ENCODE measurements at regions not wholly inside any gene's neighbourhood (a gene's known extent, or its start where the extent isn't known, plus 50 kb on each side); places are given as distances from the start of the nearest gene placed in this dataset.
"Not testable (repeated sequence)": the region's sequence is repeated elsewhere in the genome, so short reads cannot be mapped to it uniquely, and the experiment has no call there.

DNA sequence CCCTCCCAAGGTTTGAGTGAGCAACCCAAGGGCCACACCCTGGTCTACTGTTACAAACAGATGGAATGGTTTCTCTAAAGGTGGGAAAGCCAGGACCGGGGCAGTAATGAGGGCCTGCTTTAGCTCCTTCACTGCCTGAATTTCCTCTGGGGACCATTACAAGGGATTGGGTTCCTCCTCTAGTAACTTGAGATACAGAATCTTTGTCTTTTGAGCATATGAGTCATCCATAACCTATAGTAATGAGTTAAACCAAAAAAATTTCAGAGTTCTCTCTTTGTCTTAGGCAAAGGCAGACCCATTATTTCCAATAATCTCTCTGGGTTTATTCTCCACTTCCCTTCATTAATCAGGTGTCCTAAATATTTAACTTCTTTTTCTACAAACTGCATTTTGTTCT lies 618.8 kb downstream of the HINT1 start:
- no peak for DNase-seq

GRCh38 chr5:130545291-130545690 lies 619.8 kb downstream of the HINT1 start:
- DNase-seq: no peak

DNA sequence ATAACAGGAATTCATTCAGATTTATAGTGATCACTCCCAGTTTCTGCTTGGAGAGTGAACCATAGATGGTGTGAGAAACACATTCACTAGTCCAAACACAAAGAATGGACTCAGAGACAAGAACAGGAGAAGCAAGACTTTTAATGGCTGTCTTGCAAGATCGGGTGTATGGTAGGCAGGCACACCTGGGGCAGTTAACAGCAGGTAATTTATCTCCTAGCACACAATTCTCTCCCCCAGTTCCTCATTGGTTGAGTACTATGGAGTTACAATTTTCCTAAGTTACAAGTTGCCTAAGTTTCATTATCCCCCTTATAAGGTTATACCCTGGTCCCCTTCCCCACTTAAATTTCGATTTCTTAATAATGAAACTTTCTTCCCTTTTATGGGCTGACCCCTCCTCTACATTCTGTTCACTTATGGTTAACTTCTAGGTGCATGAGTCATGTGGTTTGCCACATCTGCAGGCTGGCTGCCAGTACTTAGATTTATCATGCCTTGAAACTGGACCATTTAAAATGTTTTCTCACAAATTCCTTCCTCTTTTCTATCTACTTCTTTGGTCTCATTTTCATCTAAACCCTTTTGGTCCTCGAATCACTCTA lies 623.3 kb downstream of the HINT1 start:
- DNase-seq: no peak

DNA sequence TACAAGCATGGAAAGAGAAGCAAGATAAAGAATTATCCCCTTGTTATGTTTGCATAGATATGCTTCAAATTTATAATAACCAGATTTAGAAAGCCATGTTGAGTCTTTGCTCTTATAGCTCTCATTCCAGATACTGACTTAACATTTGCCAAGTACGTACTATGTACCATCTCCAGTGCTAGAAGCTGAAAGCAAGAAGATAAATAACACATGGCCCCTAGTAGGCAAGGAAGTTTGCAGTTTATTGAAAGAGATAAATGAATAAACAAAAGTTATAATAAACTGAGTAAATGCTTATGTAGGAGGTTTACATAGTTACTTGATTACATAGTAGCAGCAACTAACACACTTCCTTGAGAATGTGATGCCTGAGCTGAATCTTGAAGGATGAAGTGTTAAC lies 628.4 kb downstream of the HINT1 start:
- no peak for DNase-seq

GRCh38 chr5:130532786-130533185 lies 628.5 kb downstream of the CHSY3 start:
- no peak for DNase-seq

DNA sequence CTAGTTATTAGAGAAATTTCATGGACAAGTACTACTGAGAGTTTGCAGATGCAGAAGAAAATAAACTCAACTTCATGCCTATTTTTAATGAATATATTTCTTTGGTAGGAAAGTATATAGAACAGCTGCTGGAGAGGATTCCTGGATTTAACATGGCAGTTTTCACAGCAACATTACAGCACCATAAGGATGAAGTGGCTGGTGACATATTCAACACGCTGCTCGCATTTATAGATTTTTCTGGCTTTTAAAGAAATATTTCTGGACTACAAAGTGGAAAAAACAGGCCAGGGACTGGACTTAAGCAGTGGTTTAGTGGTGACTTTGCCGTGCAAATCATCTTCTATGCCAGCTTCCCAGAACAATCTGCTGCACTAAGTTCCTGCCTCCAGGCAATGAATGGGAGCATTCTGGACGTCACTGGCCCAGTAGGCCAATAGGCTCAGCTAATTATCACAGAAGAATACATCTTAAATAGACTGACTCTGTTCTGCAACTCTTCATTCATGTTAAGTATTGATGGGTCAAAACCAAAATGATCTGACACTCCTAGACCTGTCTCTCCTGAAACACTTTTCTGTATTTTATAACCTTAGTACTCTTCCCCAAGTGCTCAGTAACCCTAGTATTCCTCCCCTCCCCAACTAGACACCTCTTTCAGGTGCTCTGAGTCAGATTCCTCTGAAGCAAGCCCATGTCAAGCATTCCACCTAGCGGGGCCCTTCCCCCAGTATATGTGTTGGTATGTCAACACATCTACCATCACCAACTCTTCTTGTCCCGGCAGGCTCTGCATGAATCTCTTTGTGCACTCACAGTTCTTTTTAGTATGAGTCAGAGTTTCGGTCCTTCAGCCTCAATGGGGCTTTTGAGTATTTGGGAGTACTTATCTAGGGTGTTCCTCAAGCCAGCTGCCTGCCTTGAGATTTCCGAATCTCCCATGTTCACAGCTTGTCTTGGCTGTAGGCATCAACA lies 625.5 kb downstream of the CHSY3 start:
- DNase-seq: no peak

DNA sequence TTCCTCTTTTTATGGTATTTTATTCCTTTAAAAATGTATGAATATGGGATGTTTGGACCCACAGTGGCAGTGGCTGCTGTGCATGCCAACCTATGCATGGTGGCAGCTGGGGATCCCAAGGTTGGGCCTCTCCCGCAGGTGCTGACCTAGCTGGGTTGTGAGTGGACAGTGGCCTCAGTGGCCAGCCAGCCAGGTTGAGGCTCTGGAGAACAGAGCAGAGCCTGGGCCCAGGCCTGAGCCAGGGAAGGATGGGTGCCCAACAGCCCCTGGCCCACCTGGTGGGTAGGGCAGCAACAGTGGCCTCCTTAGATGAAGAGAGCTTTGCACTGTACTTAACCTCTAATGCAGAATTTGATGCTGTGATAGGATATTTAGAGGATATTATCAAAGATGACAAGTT lies 624.8 kb downstream of the CHSY3 start:
- DNase-seq: no peak

- DNase-seq: no peak
Measured at GRCh38 chr5:130528474-130528873, 624.2 kb downstream of the CHSY3 start.

DNA sequence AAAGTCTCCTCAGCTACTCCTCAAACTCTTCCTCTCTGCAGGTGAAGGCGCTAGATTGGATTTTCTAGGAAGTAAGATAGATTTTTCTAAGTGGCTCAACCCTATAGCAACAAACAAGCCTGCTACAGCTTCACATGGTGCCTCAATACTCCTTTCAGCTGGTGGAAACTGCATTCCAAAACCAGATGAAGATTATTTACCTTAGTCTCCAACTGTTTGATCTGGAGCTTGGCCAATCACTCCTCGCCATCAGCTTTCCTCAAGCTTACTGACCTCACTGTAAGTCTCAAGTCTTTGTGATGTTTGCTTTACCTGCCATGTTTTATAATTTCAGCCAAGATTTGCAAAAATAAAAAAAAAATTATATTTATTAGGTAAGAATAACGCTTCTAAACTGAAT lies 622.4 kb downstream of the CHSY3 start:
- no peak for DNase-seq

GRCh38 chr5:130520211-130520610 lies 615.9 kb downstream of the CHSY3 start:
- no peak for DNase-seq

GRCh38 chr5:130514984-130515690 lies 610.9 kb downstream of the CHSY3 start:
- DNase-seq: no peak

- no peak for DNase-seq
Measured at GRCh38 chr5:130502702-130503101, 598.4 kb downstream of the CHSY3 start.

DNA sequence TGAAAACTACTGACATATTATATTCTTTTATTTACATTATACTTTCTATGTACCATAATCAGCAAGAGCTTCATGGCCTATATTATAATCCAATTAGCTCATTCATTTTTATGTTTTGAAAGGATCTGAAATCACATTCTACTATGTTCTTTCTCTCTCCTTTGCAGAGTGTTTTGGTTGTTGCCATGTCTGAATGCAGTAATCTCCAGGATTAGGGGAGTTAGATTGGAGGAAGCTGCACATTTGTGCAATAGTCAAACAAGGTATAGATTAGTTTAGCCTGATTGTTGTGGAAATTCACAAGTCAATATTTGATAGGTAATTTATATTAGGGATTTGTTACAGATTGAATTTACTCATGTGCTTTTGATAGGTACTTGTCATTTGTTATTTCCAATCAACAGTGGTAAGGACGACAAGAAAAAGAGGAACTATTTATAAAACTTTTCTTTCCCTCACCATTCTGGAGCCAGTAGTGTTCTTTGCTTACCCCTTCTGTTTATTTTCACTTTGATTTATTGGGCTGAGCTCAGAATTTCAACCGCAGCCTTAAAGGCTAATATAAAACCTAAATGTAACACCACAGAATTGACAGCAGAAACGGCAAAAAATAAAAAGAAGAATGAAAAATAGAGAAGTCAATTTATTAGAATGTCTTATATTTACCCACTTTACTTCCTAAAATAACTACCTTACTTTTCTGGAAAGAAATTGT lies 597.0 kb downstream of the CHSY3 start:
- no peak for DNase-seq

GRCh38 chr5:130500495-130500894 lies 596.2 kb downstream of the CHSY3 start:
- DNase-seq: not testable (repeated sequence)

- DNase-seq: no peak
Measured at GRCh38 chr5:130496215-130496614, 592.0 kb downstream of the CHSY3 start.

DNA sequence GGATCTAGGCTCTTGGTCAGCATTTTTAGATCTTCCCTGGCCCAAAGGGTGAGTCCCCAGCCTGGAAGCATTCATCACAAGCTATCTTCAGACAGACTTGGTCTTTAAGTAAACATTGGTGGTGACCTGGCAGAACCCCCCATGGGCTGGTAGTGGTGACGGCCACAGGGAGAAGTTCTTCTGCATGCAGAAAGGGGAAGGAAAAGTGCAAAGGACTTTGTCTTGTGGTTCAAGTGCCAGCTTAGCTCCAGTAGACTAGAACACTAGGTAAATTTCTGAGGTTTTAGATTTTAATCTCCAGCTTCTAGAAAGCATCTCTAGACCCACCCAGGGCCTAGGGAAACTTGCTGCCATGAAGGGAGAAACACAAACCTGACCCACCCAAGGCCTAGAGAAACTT lies 584.0 kb downstream of the CHSY3 start:
- DNase-seq: no peak

- DNase-seq: no peak
Measured at GRCh38 chr5:130479045-130479804, 575.0 kb downstream of the CHSY3 start.

- DNase-seq: no peak
Measured at GRCh38 chr5:130476325-130476724, 572.1 kb downstream of the CHSY3 start.

GRCh38 chr5:130462516-130462915 lies 558.3 kb downstream of the CHSY3 start:
- DNase-seq: no peak

DNA sequence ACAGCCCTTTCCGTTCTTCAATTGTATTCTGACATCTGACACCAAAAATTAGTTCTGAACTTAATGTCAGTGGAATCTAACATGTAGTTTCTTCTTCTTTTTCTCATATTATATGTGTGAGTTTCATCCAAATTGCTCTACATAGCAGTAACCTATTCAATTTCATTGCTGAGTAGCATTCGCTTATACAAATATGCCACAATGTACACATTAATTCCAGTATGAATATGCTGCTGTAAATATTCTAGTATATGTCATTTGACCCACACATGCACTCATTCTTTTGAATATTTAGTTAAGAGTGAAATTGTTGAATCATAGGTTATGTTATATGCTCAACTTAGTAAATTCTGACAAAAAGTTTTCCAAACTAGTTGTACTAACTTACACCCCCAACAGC lies 550.9 kb downstream of the CHSY3 start:
- DNase-seq: no peak

DNA sequence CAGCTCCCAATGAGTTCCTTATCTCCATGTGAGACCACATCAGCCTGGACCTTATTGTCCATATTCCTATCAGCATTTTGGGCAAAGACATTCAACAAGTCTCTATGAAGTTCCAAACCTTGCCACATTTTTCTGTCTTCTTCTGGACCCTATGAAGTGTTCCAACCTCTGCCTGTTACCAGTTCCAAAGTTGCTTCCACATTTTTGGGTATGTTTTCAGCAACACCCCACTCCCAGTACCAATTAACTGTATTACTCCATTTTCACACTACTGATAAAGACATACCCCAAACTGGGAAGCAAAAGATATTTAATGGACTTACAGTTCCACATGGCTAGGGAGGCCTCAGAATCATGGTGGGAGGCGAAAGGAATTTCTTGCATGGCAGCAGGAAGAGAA lies 548.5 kb downstream of the CHSY3 start:
- DNase-seq: no peak

- DNase-seq: no peak
Measured at GRCh38 chr5:130436430-130436829, 532.2 kb downstream of the CHSY3 start.
